ENCODE measurements at regions not wholly inside any gene's neighbourhood (a gene's known extent, or its start where the extent isn't known, plus 50 kb on each side); places are given as distances from the start of the nearest gene placed in this dataset.

- TF ChIP-seq, protein P1, sequence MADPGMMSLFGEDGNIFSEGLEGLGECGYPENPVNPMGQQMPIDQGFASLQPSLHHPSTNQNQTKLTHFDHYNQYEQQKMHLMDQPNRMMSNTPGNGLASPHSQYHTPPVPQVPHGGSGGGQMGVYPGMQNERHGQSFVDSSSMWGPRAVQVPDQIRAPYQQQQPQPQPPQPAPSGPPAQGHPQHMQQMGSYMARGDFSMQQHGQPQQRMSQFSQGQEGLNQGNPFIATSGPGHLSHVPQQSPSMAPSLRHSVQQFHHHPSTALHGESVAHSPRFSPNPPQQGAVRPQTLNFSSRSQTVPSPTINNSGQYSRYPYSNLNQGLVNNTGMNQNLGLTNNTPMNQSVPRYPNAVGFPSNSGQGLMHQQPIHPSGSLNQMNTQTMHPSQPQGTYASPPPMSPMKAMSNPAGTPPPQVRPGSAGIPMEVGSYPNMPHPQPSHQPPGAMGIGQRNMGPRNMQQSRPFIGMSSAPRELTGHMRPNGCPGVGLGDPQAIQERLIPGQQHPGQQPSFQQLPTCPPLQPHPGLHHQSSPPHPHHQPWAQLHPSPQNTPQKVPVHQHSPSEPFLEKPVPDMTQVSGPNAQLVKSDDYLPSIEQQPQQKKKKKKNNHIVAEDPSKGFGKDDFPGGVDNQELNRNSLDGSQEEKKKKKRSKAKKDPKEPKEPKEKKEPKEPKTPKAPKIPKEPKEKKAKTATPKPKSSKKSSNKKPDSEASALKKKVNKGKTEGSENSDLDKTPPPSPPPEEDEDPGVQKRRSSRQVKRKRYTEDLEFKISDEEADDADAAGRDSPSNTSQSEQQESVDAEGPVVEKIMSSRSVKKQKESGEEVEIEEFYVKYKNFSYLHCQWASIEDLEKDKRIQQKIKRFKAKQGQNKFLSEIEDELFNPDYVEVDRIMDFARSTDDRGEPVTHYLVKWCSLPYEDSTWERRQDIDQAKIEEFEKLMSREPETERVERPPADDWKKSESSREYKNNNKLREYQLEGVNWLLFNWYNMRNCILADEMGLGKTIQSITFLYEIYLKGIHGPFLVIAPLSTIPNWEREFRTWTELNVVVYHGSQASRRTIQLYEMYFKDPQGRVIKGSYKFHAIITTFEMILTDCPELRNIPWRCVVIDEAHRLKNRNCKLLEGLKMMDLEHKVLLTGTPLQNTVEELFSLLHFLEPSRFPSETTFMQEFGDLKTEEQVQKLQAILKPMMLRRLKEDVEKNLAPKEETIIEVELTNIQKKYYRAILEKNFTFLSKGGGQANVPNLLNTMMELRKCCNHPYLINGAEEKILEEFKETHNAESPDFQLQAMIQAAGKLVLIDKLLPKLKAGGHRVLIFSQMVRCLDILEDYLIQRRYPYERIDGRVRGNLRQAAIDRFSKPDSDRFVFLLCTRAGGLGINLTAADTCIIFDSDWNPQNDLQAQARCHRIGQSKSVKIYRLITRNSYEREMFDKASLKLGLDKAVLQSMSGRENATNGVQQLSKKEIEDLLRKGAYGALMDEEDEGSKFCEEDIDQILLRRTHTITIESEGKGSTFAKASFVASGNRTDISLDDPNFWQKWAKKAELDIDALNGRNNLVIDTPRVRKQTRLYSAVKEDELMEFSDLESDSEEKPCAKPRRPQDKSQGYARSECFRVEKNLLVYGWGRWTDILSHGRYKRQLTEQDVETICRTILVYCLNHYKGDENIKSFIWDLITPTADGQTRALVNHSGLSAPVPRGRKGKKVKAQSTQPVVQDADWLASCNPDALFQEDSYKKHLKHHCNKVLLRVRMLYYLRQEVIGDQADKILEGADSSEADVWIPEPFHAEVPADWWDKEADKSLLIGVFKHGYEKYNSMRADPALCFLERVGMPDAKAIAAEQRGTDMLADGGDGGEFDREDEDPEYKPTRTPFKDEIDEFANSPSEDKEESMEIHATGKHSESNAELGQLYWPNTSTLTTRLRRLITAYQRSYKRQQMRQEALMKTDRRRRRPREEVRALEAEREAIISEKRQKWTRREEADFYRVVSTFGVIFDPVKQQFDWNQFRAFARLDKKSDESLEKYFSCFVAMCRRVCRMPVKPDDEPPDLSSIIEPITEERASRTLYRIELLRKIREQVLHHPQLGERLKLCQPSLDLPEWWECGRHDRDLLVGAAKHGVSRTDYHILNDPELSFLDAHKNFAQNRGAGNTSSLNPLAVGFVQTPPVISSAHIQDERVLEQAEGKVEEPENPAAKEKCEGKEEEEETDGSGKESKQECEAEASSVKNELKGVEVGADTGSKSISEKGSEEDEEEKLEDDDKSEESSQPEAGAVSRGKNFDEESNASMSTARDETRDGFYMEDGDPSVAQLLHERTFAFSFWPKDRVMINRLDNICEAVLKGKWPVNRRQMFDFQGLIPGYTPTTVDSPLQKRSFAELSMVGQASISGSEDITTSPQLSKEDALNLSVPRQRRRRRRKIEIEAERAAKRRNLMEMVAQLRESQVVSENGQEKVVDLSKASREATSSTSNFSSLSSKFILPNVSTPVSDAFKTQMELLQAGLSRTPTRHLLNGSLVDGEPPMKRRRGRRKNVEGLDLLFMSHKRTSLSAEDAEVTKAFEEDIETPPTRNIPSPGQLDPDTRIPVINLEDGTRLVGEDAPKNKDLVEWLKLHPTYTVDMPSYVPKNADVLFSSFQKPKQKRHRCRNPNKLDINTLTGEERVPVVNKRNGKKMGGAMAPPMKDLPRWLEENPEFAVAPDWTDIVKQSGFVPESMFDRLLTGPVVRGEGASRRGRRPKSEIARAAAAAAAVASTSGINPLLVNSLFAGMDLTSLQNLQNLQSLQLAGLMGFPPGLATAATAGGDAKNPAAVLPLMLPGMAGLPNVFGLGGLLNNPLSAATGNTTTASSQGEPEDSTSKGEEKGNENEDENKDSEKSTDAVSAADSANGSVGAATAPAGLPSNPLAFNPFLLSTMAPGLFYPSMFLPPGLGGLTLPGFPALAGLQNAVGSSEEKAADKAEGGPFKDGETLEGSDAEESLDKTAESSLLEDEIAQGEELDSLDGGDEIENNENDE (IDR thresholded peaks at IDR 0.05; ENCODE audit: low read depth, low read length) = no peak
- TF ChIP-seq CC2D1A (IDR thresholded peaks at IDR 0.05) = no peak
- no peak for TF ChIP-seq STAG1 (CRISPR knock-in tag; IDR thresholded peaks at IDR 0.05; ENCODE audit: borderline replicate concordance)
- no peak for TF ChIP-seq NR4A1 (CRISPR knock-in tag; IDR thresholded peaks at IDR 0.05)
- TF ChIP-seq NR4A1 (tag; IDR thresholded peaks at IDR 0.05) = no peak
- no peak for TF ChIP-seq ATF3 (IDR thresholded peaks at IDR 0.05)
- no peak for TF ChIP-seq ATF3 (CRISPR knock-in tag; conservative IDR thresholded peaks at IDR 0.05)
- TF ChIP-seq, protein P2, sequence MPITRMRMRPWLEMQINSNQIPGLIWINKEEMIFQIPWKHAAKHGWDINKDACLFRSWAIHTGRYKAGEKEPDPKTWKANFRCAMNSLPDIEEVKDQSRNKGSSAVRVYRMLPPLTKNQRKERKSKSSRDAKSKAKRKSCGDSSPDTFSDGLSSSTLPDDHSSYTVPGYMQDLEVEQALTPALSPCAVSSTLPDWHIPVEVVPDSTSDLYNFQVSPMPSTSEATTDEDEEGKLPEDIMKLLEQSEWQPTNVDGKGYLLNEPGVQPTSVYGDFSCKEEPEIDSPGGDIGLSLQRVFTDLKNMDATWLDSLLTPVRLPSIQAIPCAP (CRISPR knock-in tag; IDR thresholded peaks at IDR 0.05; ENCODE audit: borderline replicate concordance) = no peak
Observed at GRCh38 chr1:239575113-239575512, 188.7 kb downstream of the CHRM3 start (continued).

Measured in K562 (cell line).